ENCODE measurements at regions not wholly inside any gene's neighbourhood (a gene's known extent, or its start where the extent isn't known, plus 50 kb on each side); places are given as distances from the start of the nearest gene placed in this dataset.

- Histone ChIP-seq H3K4me1 (no peaks in the 10 kb centered on the region), H3K36me3 (no peaks in the 10 kb centered on the region), H3K9me3 (no peaks in the 10 kb centered on the region), H3K27ac (no peak overlapping the region), H3K4me3 (no peak overlapping the region), H3K27me3 (no peaks in the 10 kb centered on the region)
- no peak for DNase-seq (ENCODE audit: low spot score in 2 of 2)
- intact Hi-C loops (cut with DNase I; ENCODE audit: low total_unique reads), result no loop called here
- TF ChIP-seq POLR2AphosphoS5 (IDR thresholded peaks at IDR 0.05) (no peak), POLR2A (IDR thresholded peaks at IDR 0.05) (no peak)
- TF ChIP-seq, protein P1, sequence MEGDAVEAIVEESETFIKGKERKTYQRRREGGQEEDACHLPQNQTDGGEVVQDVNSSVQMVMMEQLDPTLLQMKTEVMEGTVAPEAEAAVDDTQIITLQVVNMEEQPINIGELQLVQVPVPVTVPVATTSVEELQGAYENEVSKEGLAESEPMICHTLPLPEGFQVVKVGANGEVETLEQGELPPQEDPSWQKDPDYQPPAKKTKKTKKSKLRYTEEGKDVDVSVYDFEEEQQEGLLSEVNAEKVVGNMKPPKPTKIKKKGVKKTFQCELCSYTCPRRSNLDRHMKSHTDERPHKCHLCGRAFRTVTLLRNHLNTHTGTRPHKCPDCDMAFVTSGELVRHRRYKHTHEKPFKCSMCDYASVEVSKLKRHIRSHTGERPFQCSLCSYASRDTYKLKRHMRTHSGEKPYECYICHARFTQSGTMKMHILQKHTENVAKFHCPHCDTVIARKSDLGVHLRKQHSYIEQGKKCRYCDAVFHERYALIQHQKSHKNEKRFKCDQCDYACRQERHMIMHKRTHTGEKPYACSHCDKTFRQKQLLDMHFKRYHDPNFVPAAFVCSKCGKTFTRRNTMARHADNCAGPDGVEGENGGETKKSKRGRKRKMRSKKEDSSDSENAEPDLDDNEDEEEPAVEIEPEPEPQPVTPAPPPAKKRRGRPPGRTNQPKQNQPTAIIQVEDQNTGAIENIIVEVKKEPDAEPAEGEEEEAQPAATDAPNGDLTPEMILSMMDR (IDR thresholded peaks at IDR 0.05), result no peak
Observed at GRCh38 chr6:56899311-56899710, 55.6 kb upstream of the BEND6 start.

GRCh38 chr6:56897789-56898529 lies 56.9 kb upstream of the BEND6 start:
- H3K27me3 ChIP-seq, result no peaks in the 10 kb centered on the region
- DNase-seq (ENCODE audit: low spot score in 2 of 2), result no peak
- no peaks in the 10 kb centered on the region for H3K4me1 ChIP-seq
- TF ChIP-seq POLR2AphosphoS5 (IDR thresholded peaks at IDR 0.05) (no peak), POLR2A (IDR thresholded peaks at IDR 0.05) (no peak)
- TF ChIP-seq, protein P1 (IDR thresholded peaks at IDR 0.05), result no peak
- intact Hi-C loops (cut with DNase I; ENCODE audit: low total_unique reads), result no loop called here
- H3K36me3 ChIP-seq, result no peaks in the 10 kb centered on the region
- H3K9me3 ChIP-seq, result no peaks in the 10 kb centered on the region
- no peak overlapping the region for H3K4me3 ChIP-seq
- no peak overlapping the region for H3K27ac ChIP-seq

DNA sequence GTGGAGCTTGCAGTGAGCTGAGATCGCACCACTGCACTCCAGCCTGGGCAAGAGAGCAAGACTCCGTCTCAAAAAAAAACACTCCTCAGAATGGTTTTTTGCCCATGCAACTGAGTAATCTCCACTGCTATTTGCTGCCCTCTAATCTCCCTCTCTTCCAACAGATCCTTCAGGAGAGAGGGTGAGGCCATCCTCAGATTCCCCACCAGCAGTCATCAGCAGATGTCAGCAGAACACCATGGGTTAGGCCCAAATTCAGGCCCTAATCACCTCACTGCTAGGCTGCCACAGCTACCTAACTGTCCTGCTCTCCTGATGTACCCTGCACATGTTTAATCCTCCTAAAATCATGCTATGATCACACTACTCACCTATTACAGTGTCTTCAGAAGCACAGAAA lies 63.2 kb upstream of the BEND6 start:
- Histone ChIP-seq H3K36me3 (no peaks in the 10 kb centered on the region), H3K27ac (no peak overlapping the region), H3K9me3 (no peaks in the 10 kb centered on the region), H3K27me3 (no peaks in the 10 kb centered on the region), H3K4me1 (no peaks in the 10 kb centered on the region), H3K4me3 (no peak overlapping the region)
- no peak for DNase-seq (ENCODE audit: low spot score in 2 of 2)
- TF ChIP-seq POLR2A (IDR thresholded peaks at IDR 0.05), result no peak
- TF ChIP-seq, protein P1 (IDR thresholded peaks at IDR 0.05), result no peak
- no peak for TF ChIP-seq POLR2AphosphoS5 (IDR thresholded peaks at IDR 0.05)
- intact Hi-C loops (cut with DNase I; ENCODE audit: low total_unique reads), result no loop called here

GRCh38 chr6:56890683-56891429 lies 64.1 kb upstream of the BEND6 start:
- intact Hi-C loops (cut with DNase I; ENCODE audit: low total_unique reads), result no loop called here
- TF ChIP-seq POLR2A (IDR thresholded peaks at IDR 0.05) (no peak), POLR2AphosphoS5 (IDR thresholded peaks at IDR 0.05) (no peak)
- TF ChIP-seq, protein P1 (IDR thresholded peaks at IDR 0.05), result no peak
- H3K4me3 ChIP-seq, result no peak overlapping the region
- H3K27me3 ChIP-seq, result no peaks in the 10 kb centered on the region
- H3K27ac ChIP-seq, result no peak overlapping the region
- no peaks in the 10 kb centered on the region for H3K9me3 ChIP-seq
- no peaks in the 10 kb centered on the region for H3K4me1 ChIP-seq
- DNase-seq (ENCODE audit: low spot score in 2 of 2), result no peak
- H3K36me3 ChIP-seq, result no peaks in the 10 kb centered on the region

- Histone ChIP-seq H3K4me1 (no peaks in the 10 kb centered on the region), H3K9me3 (no peaks in the 10 kb centered on the region), H3K36me3 (no peaks in the 10 kb centered on the region), H3K27ac (no peak overlapping the region), H3K27me3 (no peaks in the 10 kb centered on the region), H3K4me3 (no peak overlapping the region)
- intact Hi-C loops (cut with DNase I; ENCODE audit: low total_unique reads), result no loop called here
- TF ChIP-seq POLR2AphosphoS5 (IDR thresholded peaks at IDR 0.05) (no peak), POLR2A (IDR thresholded peaks at IDR 0.05) (no peak)
- TF ChIP-seq, protein P1 (IDR thresholded peaks at IDR 0.05), result no peak
- no peak for DNase-seq (ENCODE audit: low spot score in 2 of 2)
Observed at GRCh38 chr6:56890066-56890465, 64.8 kb upstream of the BEND6 start.
